NCI-H460 (cell line): ENCODE measurements at regions not wholly inside any gene's neighbourhood (a gene's known extent, or its start where the extent isn't known, plus 50 kb on each side); places are given as distances from the start of the nearest gene placed in this dataset.
"Not testable (repeated sequence)": the region's sequence is repeated elsewhere in the genome, so short reads cannot be mapped to it uniquely, and the experiment has no call there.

ENCODE experiments used
- DNase-seq: peaks from one replicate; pipeline ENCODE4 v3.0.0-alpha.2; 2016; ENCODE audit warnings: low read depth; ENCODE audit errors: extremely low read depth

- DNase-seq: peak; percentile 40
These were observed 145.2 kb upstream of the C1QTNF3 start for GRCh38 chr5:34188001-34188822.

GRCh38 chr5:34189246-34189645 is 146.2 kb upstream of the C1QTNF3 start:
- not testable (repeated sequence) for DNase-seq

GRCh38 chr5:34189752-34190411 is 146.9 kb upstream of the C1QTNF3 start:
- not testable (repeated sequence) for DNase-seq

- DNase-seq: not testable (repeated sequence)
These were observed 147.5 kb upstream of the C1QTNF3 start for GRCh38 chr5:34190466-34190865.

GRCh38 chr5:34191279-34191744 is 148.3 kb upstream of the C1QTNF3 start:
- not testable (repeated sequence) for DNase-seq

- not testable (repeated sequence) for DNase-seq
These were observed 149.3 kb upstream of the C1QTNF3 start for GRCh38 chr5:34192064-34192922.

GRCh38 chr5:34192923-34193262 is 149.9 kb upstream of the C1QTNF3 start:
- not testable (repeated sequence) for DNase-seq

GRCh38 chr5:34193297-34193696 is 150.3 kb upstream of the C1QTNF3 start:
- not testable (repeated sequence) for DNase-seq

- not testable (repeated sequence) for DNase-seq
These were observed 150.8 kb upstream of the C1QTNF3 start for GRCh38 chr5:34193804-34194203.

- not testable (repeated sequence) for DNase-seq
These were observed 153.1 kb upstream of the C1QTNF3 start for GRCh38 chr5:34196091-34196490.

- not testable (repeated sequence) for DNase-seq
These were observed 162.3 kb upstream of the C1QTNF3 start for GRCh38 chr5:34205347-34205746.

- not testable (repeated sequence) for DNase-seq
These were observed 174.4 kb upstream of the C1QTNF3 start for GRCh38 chr5:34217386-34217785.

- DNase-seq: not testable (repeated sequence)
These were observed 178.5 kb upstream of the C1QTNF3 start for GRCh38 chr5:34221329-34222073.

GRCh38 chr5:34223158-34223557 is 180.1 kb upstream of the C1QTNF3 start:
- DNase-seq: not testable (repeated sequence)

- not testable (repeated sequence) for DNase-seq
These were observed 187.4 kb upstream of the C1QTNF3 start for GRCh38 chr5:34230402-34230801.

- not testable (repeated sequence) for DNase-seq
These were observed 200.8 kb upstream of the C1QTNF3 start for GRCh38 chr5:34243802-34244201.

- DNase-seq: peak; percentile 61
These were observed 201.4 kb upstream of the C1QTNF3 start for GRCh38 chr5:34244281-34245031.

GRCh38 chr5:34245032-34245394 is 202.0 kb upstream of the C1QTNF3 start:
- DNase-seq: not testable (repeated sequence)

GRCh38 chr5:34245813-34246212 is 202.8 kb upstream of the C1QTNF3 start:
- DNase-seq: peak; percentile 1
